ENCODE measurements at regions not wholly inside any gene's neighbourhood (a gene's known extent, or its start where the extent isn't known, plus 50 kb on each side); places are given as distances from the start of the nearest gene placed in this dataset.

- ATAC-seq (peak; percentile 97), DNase-seq (ENCODE audit: low spot score) (peak; percentile 76)
- H3K9me2 ChIP-seq (ENCODE audit: insufficient read depth): 0 out of 2 replicates have a peak, but pooled peaks cover 7% of the 10 kb centered on the region
- H3K27ac Mint-ChIP-seq: no peak overlapping the region
- H3K9me3 Mint-ChIP-seq: peaks cover 10% of the 10 kb centered on the region; the same call in 2 of the 3 replicates
- H3K4me1 ChIP-seq (ENCODE audit: insufficient read depth): no peaks in the 10 kb centered on the region; the same call in none of the 2 replicates
- H3K4me3 ChIP-seq: no peak overlapping the region
- H2AFZ ChIP-seq: no peak overlapping the region
- H3K79me2 ChIP-seq (replicated peaks; ENCODE audit: insufficient read depth): no peaks in the 10 kb centered on the region
- peaks cover 2% of the 10 kb centered on the region for H3K27me3 Mint-ChIP-seq (ENCODE audit: insufficient read depth, low read depth, poor library complexity)
- peaks cover 47% of the 10 kb centered on the region for H3K27me3 ChIP-seq (ENCODE audit: insufficient read depth)
- H3K36me3 Mint-ChIP-seq (ENCODE audit: low read depth): peaks cover 5% of the 10 kb centered on the region; the same call in 1 of the 3 replicates
- H3K36me3 ChIP-seq (ENCODE audit: insufficient read depth): no peaks in the 10 kb centered on the region
- H3K4me2 ChIP-seq: no peak overlapping the region; the same call in 1 of the 2 replicates
- H3F3A ChIP-seq (replicated peaks; ENCODE audit: low read depth): no peaks in the 10 kb centered on the region
- peaks cover 18% of the 10 kb centered on the region; the same call in 2 of the 3 replicates for H3K4me1 Mint-ChIP-seq
- no peaks in the 10 kb centered on the region; the same call in 1 of the 2 replicates for H4K20me1 ChIP-seq (replicated peaks; ENCODE audit: insufficient read depth)
- TF ChIP-seq EZH2 (IDR thresholded peaks at IDR 0.05; ENCODE audit: low read depth, unreplicated experiment): no peak
- TF ChIP-seq STAT1 (IDR thresholded peaks at IDR 0.05; ENCODE audit: unreplicated experiment): no peak
- peak; percentile 78; the same call in 1 of the 2 replicates for TF ChIP-seq NANOG (IDR thresholded peaks at IDR 0.05; ENCODE audit: borderline replicate concordance)
- TF ChIP-seq ZNF114 (CRISPR knock-in tag; IDR thresholded peaks at IDR 0.05): no peak
- peak; percentile 31; the same call in 1 of the 2 replicates for TF ChIP-seq POLR2AphosphoS5 (IDR thresholded peaks at IDR 0.05; ENCODE audit: low read depth)
- TF ChIP-seq, protein P1, sequence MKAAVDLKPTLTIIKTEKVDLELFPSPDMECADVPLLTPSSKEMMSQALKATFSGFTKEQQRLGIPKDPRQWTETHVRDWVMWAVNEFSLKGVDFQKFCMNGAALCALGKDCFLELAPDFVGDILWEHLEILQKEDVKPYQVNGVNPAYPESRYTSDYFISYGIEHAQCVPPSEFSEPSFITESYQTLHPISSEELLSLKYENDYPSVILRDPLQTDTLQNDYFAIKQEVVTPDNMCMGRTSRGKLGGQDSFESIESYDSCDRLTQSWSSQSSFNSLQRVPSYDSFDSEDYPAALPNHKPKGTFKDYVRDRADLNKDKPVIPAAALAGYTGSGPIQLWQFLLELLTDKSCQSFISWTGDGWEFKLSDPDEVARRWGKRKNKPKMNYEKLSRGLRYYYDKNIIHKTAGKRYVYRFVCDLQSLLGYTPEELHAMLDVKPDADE (IDR thresholded peaks at IDR 0.05): no peak
- TF ChIP-seq, protein P2, sequence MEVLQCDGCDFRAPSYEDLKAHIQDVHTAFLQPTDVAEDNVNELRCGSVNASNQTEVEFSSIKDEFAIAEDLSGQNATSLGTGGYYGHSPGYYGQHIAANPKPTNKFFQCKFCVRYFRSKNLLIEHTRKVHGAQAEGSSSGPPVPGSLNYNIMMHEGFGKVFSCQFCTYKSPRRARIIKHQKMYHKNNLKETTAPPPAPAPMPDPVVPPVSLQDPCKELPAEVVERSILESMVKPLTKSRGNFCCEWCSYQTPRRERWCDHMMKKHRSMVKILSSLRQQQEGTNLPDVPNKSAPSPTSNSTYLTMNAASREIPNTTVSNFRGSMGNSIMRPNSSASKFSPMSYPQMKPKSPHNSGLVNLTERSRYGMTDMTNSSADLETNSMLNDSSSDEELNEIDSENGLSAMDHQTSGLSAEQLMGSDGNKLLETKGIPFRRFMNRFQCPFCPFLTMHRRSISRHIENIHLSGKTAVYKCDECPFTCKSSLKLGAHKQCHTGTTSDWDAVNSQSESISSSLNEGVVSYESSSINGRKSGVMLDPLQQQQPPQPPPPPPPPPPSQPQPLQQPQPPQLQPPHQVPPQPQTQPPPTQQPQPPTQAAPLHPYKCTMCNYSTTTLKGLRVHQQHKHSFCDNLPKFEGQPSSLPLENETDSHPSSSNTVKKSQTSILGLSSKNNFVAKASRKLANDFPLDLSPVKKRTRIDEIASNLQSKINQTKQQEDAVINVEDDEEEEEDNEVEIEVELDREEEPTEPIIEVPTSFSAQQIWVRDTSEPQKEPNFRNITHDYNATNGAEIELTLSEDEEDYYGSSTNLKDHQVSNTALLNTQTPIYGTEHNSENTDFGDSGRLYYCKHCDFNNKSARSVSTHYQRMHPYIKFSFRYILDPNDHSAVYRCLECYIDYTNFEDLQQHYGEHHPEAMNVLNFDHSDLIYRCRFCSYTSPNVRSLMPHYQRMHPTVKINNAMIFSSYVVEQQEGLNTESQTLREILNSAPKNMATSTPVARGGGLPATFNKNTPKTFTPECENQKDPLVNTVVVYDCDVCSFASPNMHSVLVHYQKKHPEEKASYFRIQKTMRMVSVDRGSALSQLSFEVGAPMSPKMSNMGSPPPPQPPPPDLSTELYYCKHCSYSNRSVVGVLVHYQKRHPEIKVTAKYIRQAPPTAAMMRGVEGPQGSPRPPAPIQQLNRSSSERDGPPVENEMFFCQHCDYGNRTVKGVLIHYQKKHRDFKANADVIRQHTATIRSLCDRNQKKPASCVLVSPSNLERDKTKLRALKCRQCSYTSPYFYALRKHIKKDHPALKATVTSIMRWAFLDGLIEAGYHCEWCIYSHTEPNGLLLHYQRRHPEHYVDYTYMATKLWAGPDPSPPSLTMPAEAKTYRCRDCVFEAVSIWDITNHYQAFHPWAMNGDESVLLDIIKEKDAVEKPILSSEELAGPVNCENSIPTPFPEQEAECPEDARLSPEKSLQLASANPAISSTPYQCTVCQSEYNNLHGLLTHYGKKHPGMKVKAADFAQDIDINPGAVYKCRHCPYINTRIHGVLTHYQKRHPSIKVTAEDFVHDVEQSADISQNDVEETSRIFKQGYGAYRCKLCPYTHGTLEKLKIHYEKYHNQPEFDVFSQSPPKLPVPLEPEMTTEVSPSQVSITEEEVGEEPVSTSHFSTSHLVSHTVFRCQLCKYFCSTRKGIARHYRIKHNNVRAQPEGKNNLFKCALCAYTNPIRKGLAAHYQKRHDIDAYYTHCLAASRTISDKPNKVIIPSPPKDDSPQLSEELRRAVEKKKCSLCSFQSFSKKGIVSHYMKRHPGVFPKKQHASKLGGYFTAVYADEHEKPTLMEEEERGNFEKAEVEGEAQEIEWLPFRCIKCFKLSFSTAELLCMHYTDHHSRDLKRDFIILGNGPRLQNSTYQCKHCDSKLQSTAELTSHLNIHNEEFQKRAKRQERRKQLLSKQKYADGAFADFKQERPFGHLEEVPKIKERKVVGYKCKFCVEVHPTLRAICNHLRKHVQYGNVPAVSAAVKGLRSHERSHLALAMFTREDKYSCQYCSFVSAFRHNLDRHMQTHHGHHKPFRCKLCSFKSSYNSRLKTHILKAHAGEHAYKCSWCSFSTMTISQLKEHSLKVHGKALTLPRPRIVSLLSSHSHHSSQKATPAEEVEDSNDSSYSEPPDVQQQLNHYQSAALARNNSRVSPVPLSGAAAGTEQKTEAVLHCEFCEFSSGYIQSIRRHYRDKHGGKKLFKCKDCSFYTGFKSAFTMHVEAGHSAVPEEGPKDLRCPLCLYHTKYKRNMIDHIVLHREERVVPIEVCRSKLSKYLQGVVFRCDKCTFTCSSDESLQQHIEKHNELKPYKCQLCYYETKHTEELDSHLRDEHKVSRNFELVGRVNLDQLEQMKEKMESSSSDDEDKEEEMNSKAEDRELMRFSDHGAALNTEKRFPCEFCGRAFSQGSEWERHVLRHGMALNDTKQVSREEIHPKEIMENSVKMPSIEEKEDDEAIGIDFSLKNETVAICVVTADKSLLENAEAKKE (CRISPR knock-in tag; IDR thresholded peaks at IDR 0.05): no peak
- TF ChIP-seq, protein P3, sequence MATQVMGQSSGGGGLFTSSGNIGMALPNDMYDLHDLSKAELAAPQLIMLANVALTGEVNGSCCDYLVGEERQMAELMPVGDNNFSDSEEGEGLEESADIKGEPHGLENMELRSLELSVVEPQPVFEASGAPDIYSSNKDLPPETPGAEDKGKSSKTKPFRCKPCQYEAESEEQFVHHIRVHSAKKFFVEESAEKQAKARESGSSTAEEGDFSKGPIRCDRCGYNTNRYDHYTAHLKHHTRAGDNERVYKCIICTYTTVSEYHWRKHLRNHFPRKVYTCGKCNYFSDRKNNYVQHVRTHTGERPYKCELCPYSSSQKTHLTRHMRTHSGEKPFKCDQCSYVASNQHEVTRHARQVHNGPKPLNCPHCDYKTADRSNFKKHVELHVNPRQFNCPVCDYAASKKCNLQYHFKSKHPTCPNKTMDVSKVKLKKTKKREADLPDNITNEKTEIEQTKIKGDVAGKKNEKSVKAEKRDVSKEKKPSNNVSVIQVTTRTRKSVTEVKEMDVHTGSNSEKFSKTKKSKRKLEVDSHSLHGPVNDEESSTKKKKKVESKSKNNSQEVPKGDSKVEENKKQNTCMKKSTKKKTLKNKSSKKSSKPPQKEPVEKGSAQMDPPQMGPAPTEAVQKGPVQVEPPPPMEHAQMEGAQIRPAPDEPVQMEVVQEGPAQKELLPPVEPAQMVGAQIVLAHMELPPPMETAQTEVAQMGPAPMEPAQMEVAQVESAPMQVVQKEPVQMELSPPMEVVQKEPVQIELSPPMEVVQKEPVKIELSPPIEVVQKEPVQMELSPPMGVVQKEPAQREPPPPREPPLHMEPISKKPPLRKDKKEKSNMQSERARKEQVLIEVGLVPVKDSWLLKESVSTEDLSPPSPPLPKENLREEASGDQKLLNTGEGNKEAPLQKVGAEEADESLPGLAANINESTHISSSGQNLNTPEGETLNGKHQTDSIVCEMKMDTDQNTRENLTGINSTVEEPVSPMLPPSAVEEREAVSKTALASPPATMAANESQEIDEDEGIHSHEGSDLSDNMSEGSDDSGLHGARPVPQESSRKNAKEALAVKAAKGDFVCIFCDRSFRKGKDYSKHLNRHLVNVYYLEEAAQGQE (IDR thresholded peaks at IDR 0.05; ENCODE audit: unreplicated experiment): no peak
- no peak for TF ChIP-seq EZH2phosphoT487 (IDR thresholded peaks at IDR 0.05; ENCODE audit: unreplicated experiment)
- TF ChIP-seq ZNF331 (CRISPR knock-in tag; IDR thresholded peaks at IDR 0.05; ENCODE audit: low read depth): no peak
- no peak for TF ChIP-seq CREB1 (CRISPR knock-in tag; IDR thresholded peaks at IDR 0.05; ENCODE audit: low read depth)
- TF ChIP-seq, protein P4, sequence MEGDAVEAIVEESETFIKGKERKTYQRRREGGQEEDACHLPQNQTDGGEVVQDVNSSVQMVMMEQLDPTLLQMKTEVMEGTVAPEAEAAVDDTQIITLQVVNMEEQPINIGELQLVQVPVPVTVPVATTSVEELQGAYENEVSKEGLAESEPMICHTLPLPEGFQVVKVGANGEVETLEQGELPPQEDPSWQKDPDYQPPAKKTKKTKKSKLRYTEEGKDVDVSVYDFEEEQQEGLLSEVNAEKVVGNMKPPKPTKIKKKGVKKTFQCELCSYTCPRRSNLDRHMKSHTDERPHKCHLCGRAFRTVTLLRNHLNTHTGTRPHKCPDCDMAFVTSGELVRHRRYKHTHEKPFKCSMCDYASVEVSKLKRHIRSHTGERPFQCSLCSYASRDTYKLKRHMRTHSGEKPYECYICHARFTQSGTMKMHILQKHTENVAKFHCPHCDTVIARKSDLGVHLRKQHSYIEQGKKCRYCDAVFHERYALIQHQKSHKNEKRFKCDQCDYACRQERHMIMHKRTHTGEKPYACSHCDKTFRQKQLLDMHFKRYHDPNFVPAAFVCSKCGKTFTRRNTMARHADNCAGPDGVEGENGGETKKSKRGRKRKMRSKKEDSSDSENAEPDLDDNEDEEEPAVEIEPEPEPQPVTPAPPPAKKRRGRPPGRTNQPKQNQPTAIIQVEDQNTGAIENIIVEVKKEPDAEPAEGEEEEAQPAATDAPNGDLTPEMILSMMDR (conservative IDR thresholded peaks at IDR 0.05; ENCODE audit: low read depth in 2 of 2): no peak
- no peak for TF ChIP-seq JUNB (IDR thresholded peaks at IDR 0.05; ENCODE audit: unreplicated experiment)
- H3K27ac ChIP-seq (ENCODE audit: low read depth): no peak overlapping the region
- H3K4me3 Mint-ChIP-seq: no peak overlapping the region
These were observed 377.6 kb downstream of the MDFIC start for GRCh38 chr7:115299397-115300037.
